ENCODE measurements at regions not wholly inside any gene's neighbourhood (a gene's known extent, or its start where the extent isn't known, plus 50 kb on each side); places are given as distances from the start of the nearest gene placed in this dataset.

- Histone ChIP-seq H3K9me2 (ENCODE audit: insufficient read depth) (no peaks in the 10 kb centered on the region), H3K4me1 (ENCODE audit: insufficient read depth) (no peaks in the 10 kb centered on the region), H3K27me3 (replicated peaks; ENCODE audit: insufficient read depth) (no peaks in the 10 kb centered on the region), H3K4me3 (no peak overlapping the region), H3K4me2 (ENCODE audit: unreplicated experiment) (no peak overlapping the region), H3K9me3 (ENCODE audit: low read depth) (no peaks in the 10 kb centered on the region), H3K27ac (no peak overlapping the region), H3K9ac (no peak overlapping the region), H4K20me1 (ENCODE audit: insufficient read depth) (no peaks in the 10 kb centered on the region), H3F3A (ENCODE audit: insufficient read depth) (no peaks in the 10 kb centered on the region), H3K79me2 (ENCODE audit: insufficient read depth) (no peaks in the 10 kb centered on the region), H2AFZ (no peak overlapping the region), H3K36me3 (ENCODE audit: low read depth) (no peaks in the 10 kb centered on the region)
- DNase-seq: no peak
- in situ Hi-C loops (cut with MboI): no loop called here
- 7 to 10% methylated on average over 6 of the region's 6 CpGs for WGBS, 2 experiments (ENCODE audit: low coverage in 1 of 2, low lambda C conversion rate in 2 of 2, missing lambda C conversion rate in 2 of 2)
- TF ChIP-seq EZH2 (IDR thresholded peaks at IDR 0.05; ENCODE audit: insufficient read depth, poor library complexity, severe bottlenecking): no peak
These were observed 314.3 kb downstream of the CHRM3 start for GRCh38 chr1:239700667-239701066.

- Histone ChIP-seq H3K36me3 (ENCODE audit: low read depth) (no peaks in the 10 kb centered on the region), H3K27me3 (replicated peaks; ENCODE audit: insufficient read depth) (no peaks in the 10 kb centered on the region; the same call in 1 of the 2 replicates), H3K4me3 (no peak overlapping the region), H3K4me1 (ENCODE audit: insufficient read depth) (no peaks in the 10 kb centered on the region), H2AFZ (no peak overlapping the region), H3K9me2 (ENCODE audit: insufficient read depth) (no peaks in the 10 kb centered on the region), H3K9ac (no peak overlapping the region), H4K20me1 (ENCODE audit: insufficient read depth) (no peaks in the 10 kb centered on the region), H3K79me2 (ENCODE audit: insufficient read depth) (no peaks in the 10 kb centered on the region), H3F3A (ENCODE audit: insufficient read depth) (no peaks in the 10 kb centered on the region), H3K4me2 (ENCODE audit: unreplicated experiment) (no peak overlapping the region), H3K27ac (no peak overlapping the region), H3K9me3 (ENCODE audit: low read depth) (no peaks in the 10 kb centered on the region)
- WGBS, 2 experiments (ENCODE audit: low coverage in 1 of 2, low lambda C conversion rate in 2 of 2, missing lambda C conversion rate in 2 of 2): 20 to 23% methylated on average over 2 of the region's 2 CpGs
- DNase-seq: no peak
- in situ Hi-C loops (cut with MboI): no loop called here
- TF ChIP-seq EZH2phosphoT487 (IDR thresholded peaks at IDR 0.05; ENCODE audit: insufficient read depth, low read depth) (no peak), EZH2 (IDR thresholded peaks at IDR 0.05; ENCODE audit: insufficient read depth, poor library complexity, severe bottlenecking) (no peak)
These were observed 316.7 kb downstream of the CHRM3 start for GRCh38 chr1:239703075-239703474.

GRCh38 chr1:239706245-239706892 lies 320.0 kb downstream of the CHRM3 start:
- H3K4me1 ChIP-seq (ENCODE audit: insufficient read depth): no peaks in the 10 kb centered on the region
- H3K27ac ChIP-seq: no peak overlapping the region
- H3F3A ChIP-seq (ENCODE audit: insufficient read depth): no peaks in the 10 kb centered on the region
- H3K79me2 ChIP-seq (ENCODE audit: insufficient read depth): no peaks in the 10 kb centered on the region
- DNase-seq: no peak
- H3K36me3 ChIP-seq (ENCODE audit: low read depth): no peaks in the 10 kb centered on the region
- H4K20me1 ChIP-seq (ENCODE audit: insufficient read depth): no peaks in the 10 kb centered on the region
- no peak overlapping the region for H3K4me3 ChIP-seq
- no peak for TF ChIP-seq EZH2 (IDR thresholded peaks at IDR 0.05; ENCODE audit: insufficient read depth, poor library complexity, severe bottlenecking)
- TF ChIP-seq EZH2phosphoT487 (IDR thresholded peaks at IDR 0.05; ENCODE audit: insufficient read depth, low read depth): no peak
- no peaks in the 10 kb centered on the region for H3K9me2 ChIP-seq (ENCODE audit: insufficient read depth)
- no peak overlapping the region for H3K9ac ChIP-seq
- 18 to 26% methylated on average over 5 of the region's 5 CpGs for WGBS, 2 experiments (ENCODE audit: low coverage in 1 of 2, low lambda C conversion rate in 2 of 2, missing lambda C conversion rate in 2 of 2)
- in situ Hi-C loops (cut with MboI): no loop called here
- no peak overlapping the region for H3K4me2 ChIP-seq (ENCODE audit: unreplicated experiment)
- no peaks in the 10 kb centered on the region; the same call in 1 of the 2 replicates for H3K27me3 ChIP-seq (replicated peaks; ENCODE audit: insufficient read depth)
- H2AFZ ChIP-seq: no peak overlapping the region
- no peaks in the 10 kb centered on the region for H3K9me3 ChIP-seq (ENCODE audit: low read depth)

- Histone ChIP-seq H3K9ac (no peak overlapping the region), H3F3A (ENCODE audit: insufficient read depth) (no peaks in the 10 kb centered on the region), H3K4me3 (no peak overlapping the region), H3K36me3 (ENCODE audit: low read depth) (no peaks in the 10 kb centered on the region), H3K9me3 (ENCODE audit: low read depth) (no peaks in the 10 kb centered on the region), H3K9me2 (ENCODE audit: insufficient read depth) (no peaks in the 10 kb centered on the region), H3K4me2 (ENCODE audit: unreplicated experiment) (no peak overlapping the region), H2AFZ (no peak overlapping the region), H3K27me3 (replicated peaks; ENCODE audit: insufficient read depth) (no peaks in the 10 kb centered on the region; the same call in 1 of the 2 replicates), H3K79me2 (ENCODE audit: insufficient read depth) (no peaks in the 10 kb centered on the region), H3K27ac (no peak overlapping the region), H4K20me1 (ENCODE audit: insufficient read depth) (no peaks in the 10 kb centered on the region), H3K4me1 (ENCODE audit: insufficient read depth) (no peaks in the 10 kb centered on the region)
- no peak for TF ChIP-seq EZH2 (IDR thresholded peaks at IDR 0.05; ENCODE audit: insufficient read depth, poor library complexity, severe bottlenecking)
- TF ChIP-seq EZH2phosphoT487 (IDR thresholded peaks at IDR 0.05; ENCODE audit: insufficient read depth, low read depth): no peak
- in situ Hi-C loops (cut with MboI): no loop called here
- DNase-seq: no peak
These were observed 321.2 kb downstream of the CHRM3 start for GRCh38 chr1:239707615-239708014.

GRCh38 chr1:239708622-239709021 lies 322.3 kb downstream of the CHRM3 start:
- no peak overlapping the region for H3K4me2 ChIP-seq (ENCODE audit: unreplicated experiment)
- WGBS, 2 experiments (ENCODE audit: low coverage in 1 of 2, low lambda C conversion rate in 2 of 2, missing lambda C conversion rate in 2 of 2): 0 to 5% methylated on average over 1 of the region's 1 CpG
- no peaks in the 10 kb centered on the region for H3K79me2 ChIP-seq (ENCODE audit: insufficient read depth)
- no peak overlapping the region for H2AFZ ChIP-seq
- no peak overlapping the region for H3K27ac ChIP-seq
- no peak overlapping the region for H3K4me3 ChIP-seq
- no peaks in the 10 kb centered on the region for H3K9me3 ChIP-seq (ENCODE audit: low read depth)
- H3K4me1 ChIP-seq (ENCODE audit: insufficient read depth): no peaks in the 10 kb centered on the region
- in situ Hi-C loops (cut with MboI): no loop called here
- no peaks in the 10 kb centered on the region for H4K20me1 ChIP-seq (ENCODE audit: insufficient read depth)
- no peaks in the 10 kb centered on the region; the same call in 1 of the 2 replicates for H3K27me3 ChIP-seq (replicated peaks; ENCODE audit: insufficient read depth)
- no peak for DNase-seq
- no peak overlapping the region for H3K9ac ChIP-seq
- H3K9me2 ChIP-seq (ENCODE audit: insufficient read depth): no peaks in the 10 kb centered on the region
- H3F3A ChIP-seq (ENCODE audit: insufficient read depth): no peaks in the 10 kb centered on the region
- TF ChIP-seq EZH2phosphoT487 (IDR thresholded peaks at IDR 0.05; ENCODE audit: insufficient read depth, low read depth): no peak
- no peak for TF ChIP-seq EZH2 (IDR thresholded peaks at IDR 0.05; ENCODE audit: insufficient read depth, poor library complexity, severe bottlenecking)
- H3K36me3 ChIP-seq (ENCODE audit: low read depth): no peaks in the 10 kb centered on the region

Data from GM23248 (cell line).